ENCODE measurements at regions not wholly inside any gene's neighbourhood (a gene's known extent, or its start where the extent isn't known, plus 50 kb on each side); places are given as distances from the start of the nearest gene placed in this dataset.

GRCh38 chr20:52746770-52747169 lies 225.4 kb upstream of the TSHZ2 start (continued):
- TF ChIP-seq CHD7 (IDR thresholded peaks at IDR 0.05; ENCODE audit: insufficient replicate concordance, low read length), result no peak
- TF ChIP-seq E2F6 (IDR thresholded peaks at IDR 0.05), result no peak
- no peak for TF ChIP-seq CHD1 (IDR thresholded peaks at IDR 0.05; ENCODE audit: low read depth, low read length)
- no peak for TF ChIP-seq RFX5 (IDR thresholded peaks at IDR 0.05; ENCODE audit: borderline replicate concordance, low read depth, low read length)
- no peak for TF ChIP-seq CEBPB (IDR thresholded peaks at IDR 0.05; ENCODE audit: low read depth, low read length)
- TF ChIP-seq KDM5A (IDR thresholded peaks at IDR 0.05; ENCODE audit: low read length), result no peak
- TF ChIP-seq CBX8 (IDR thresholded peaks at IDR 0.05; ENCODE audit: borderline replicate concordance, low read depth, low read length), result no peak
- TF ChIP-seq SIX5 (IDR thresholded peaks at IDR 0.05; ENCODE audit: low read depth, low read length), result no peak
- no peak for TF ChIP-seq SRF (IDR thresholded peaks at IDR 0.05; ENCODE audit: low read depth, low read length)
- no peak for TF ChIP-seq POLR2AphosphoS5 (IDR thresholded peaks at IDR 0.05; ENCODE audit: low read depth, low read length)

Data from H1 (cell line).